HEK293 (cell line): ENCODE measurements at regions not wholly inside any gene's neighbourhood (a gene's known extent, or its start where the extent isn't known, plus 50 kb on each side); places are given as distances from the start of the nearest gene placed in this dataset.

Source experiments
- RBAK ChIP-seq: fragments of 450-650 bp; formaldehyde crosslinking; IDR thresholded peaks from 2 replicates; pipeline ENCODE4 v1.5.1; 2016; ENCODE audit warnings: missing biosample characterization, missing genetic modification characterization
- ZNF24 ChIP-seq: fragments of 450-650 bp; formaldehyde crosslinking; IDR thresholded peaks from 2 replicates; pipeline ENCODE4 v1.5.1; 2016; ENCODE audit warnings: missing biosample characterization, missing genetic modification characterization
- ZNF776 ChIP-seq: fragments of 450-650 bp; formaldehyde crosslinking; IDR thresholded peaks from 2 replicates; pipeline ENCODE4 v1.5.0; 2017; ENCODE audit warnings: missing biosample characterization, missing genetic modification characterization, borderline replicate concordance
- TF ChIP-seq, protein P1 (sequence below): fragments of 450-650 bp; formaldehyde crosslinking; IDR thresholded peaks from 2 replicates; pipeline ENCODE4 v1.5.1; 2017; ENCODE audit warnings: missing biosample characterization, missing genetic modification characterization
- TF ChIP-seq, protein P2 (sequence below): fragments of 450-650 bp; formaldehyde crosslinking; IDR thresholded peaks from 2 replicates; pipeline ENCODE4 v1.5.1; 2016; ENCODE audit warnings: missing biosample characterization, missing genetic modification characterization
- TF ChIP-seq, protein P3 (sequence below): fragments of 450-650 bp; formaldehyde crosslinking; IDR thresholded peaks from 2 replicates; pipeline ENCODE4 v1.5.1; 2016; ENCODE audit warnings: missing biosample characterization, missing genetic modification characterization
- TF ChIP-seq, protein P4 (sequence below): fragments of 450-650 bp; formaldehyde crosslinking; IDR thresholded peaks from 2 replicates; pipeline ENCODE4 v1.5.1; 2017; ENCODE audit warnings: missing biosample characterization, missing genetic modification characterization
- TF ChIP-seq, protein P5 (sequence below): fragments of 450-650 bp; formaldehyde crosslinking; IDR thresholded peaks from 2 replicates; pipeline ENCODE4 v1.5.1; 2016; ENCODE audit warnings: missing biosample characterization, missing genetic modification characterization

DNA sequence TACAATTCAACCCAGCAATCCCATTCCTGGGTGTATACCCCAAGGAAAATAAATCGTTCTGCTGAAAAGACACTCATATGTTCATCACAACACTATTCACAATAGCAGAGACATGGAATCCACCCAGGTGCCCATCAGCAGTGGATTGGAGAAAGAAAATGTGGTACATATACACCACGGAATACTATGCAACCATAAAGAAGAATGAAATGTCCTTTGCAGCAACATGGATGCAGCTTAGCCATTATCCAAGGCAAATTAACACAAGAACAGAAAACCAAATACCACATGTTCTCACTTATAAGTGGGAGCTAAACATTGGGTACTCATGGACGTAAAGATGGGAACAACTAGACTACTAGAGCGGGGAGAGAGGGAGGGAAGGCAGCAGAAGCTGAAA, 207.8 kb downstream of the GATA3 start:
- TF ChIP-seq ZNF24 (tag by site-specific recombination) (no peak), RBAK (no peak), ZNF776 (tag by site-specific recombination) (no peak)
- TF ChIP-seq, protein P1, sequence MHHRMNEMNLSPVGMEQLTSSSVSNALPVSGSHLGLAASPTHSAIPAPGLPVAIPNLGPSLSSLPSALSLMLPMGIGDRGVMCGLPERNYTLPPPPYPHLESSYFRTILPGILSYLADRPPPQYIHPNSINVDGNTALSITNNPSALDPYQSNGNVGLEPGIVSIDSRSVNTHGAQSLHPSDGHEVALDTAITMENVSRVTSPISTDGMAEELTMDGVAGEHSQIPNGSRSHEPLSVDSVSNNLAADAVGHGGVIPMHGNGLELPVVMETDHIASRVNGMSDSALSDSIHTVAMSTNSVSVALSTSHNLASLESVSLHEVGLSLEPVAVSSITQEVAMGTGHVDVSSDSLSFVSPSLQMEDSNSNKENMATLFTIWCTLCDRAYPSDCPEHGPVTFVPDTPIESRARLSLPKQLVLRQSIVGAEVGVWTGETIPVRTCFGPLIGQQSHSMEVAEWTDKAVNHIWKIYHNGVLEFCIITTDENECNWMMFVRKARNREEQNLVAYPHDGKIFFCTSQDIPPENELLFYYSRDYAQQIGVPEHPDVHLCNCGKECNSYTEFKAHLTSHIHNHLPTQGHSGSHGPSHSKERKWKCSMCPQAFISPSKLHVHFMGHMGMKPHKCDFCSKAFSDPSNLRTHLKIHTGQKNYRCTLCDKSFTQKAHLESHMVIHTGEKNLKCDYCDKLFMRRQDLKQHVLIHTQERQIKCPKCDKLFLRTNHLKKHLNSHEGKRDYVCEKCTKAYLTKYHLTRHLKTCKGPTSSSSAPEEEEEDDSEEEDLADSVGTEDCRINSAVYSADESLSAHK (tag by site-specific recombination): no peak
- TF ChIP-seq, protein P2, sequence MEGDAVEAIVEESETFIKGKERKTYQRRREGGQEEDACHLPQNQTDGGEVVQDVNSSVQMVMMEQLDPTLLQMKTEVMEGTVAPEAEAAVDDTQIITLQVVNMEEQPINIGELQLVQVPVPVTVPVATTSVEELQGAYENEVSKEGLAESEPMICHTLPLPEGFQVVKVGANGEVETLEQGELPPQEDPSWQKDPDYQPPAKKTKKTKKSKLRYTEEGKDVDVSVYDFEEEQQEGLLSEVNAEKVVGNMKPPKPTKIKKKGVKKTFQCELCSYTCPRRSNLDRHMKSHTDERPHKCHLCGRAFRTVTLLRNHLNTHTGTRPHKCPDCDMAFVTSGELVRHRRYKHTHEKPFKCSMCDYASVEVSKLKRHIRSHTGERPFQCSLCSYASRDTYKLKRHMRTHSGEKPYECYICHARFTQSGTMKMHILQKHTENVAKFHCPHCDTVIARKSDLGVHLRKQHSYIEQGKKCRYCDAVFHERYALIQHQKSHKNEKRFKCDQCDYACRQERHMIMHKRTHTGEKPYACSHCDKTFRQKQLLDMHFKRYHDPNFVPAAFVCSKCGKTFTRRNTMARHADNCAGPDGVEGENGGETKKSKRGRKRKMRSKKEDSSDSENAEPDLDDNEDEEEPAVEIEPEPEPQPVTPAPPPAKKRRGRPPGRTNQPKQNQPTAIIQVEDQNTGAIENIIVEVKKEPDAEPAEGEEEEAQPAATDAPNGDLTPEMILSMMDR (tag by site-specific recombination): no peak
- TF ChIP-seq, protein P3, sequence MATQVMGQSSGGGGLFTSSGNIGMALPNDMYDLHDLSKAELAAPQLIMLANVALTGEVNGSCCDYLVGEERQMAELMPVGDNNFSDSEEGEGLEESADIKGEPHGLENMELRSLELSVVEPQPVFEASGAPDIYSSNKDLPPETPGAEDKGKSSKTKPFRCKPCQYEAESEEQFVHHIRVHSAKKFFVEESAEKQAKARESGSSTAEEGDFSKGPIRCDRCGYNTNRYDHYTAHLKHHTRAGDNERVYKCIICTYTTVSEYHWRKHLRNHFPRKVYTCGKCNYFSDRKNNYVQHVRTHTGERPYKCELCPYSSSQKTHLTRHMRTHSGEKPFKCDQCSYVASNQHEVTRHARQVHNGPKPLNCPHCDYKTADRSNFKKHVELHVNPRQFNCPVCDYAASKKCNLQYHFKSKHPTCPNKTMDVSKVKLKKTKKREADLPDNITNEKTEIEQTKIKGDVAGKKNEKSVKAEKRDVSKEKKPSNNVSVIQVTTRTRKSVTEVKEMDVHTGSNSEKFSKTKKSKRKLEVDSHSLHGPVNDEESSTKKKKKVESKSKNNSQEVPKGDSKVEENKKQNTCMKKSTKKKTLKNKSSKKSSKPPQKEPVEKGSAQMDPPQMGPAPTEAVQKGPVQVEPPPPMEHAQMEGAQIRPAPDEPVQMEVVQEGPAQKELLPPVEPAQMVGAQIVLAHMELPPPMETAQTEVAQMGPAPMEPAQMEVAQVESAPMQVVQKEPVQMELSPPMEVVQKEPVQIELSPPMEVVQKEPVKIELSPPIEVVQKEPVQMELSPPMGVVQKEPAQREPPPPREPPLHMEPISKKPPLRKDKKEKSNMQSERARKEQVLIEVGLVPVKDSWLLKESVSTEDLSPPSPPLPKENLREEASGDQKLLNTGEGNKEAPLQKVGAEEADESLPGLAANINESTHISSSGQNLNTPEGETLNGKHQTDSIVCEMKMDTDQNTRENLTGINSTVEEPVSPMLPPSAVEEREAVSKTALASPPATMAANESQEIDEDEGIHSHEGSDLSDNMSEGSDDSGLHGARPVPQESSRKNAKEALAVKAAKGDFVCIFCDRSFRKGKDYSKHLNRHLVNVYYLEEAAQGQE (tag by site-specific recombination): no peak
- TF ChIP-seq, protein P4, sequence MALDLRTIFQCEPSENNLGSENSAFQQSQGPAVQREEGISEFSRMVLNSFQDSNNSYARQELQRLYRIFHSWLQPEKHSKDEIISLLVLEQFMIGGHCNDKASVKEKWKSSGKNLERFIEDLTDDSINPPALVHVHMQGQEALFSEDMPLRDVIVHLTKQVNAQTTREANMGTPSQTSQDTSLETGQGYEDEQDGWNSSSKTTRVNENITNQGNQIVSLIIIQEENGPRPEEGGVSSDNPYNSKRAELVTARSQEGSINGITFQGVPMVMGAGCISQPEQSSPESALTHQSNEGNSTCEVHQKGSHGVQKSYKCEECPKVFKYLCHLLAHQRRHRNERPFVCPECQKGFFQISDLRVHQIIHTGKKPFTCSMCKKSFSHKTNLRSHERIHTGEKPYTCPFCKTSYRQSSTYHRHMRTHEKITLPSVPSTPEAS (tag by site-specific recombination): no peak
- TF ChIP-seq, protein P5, sequence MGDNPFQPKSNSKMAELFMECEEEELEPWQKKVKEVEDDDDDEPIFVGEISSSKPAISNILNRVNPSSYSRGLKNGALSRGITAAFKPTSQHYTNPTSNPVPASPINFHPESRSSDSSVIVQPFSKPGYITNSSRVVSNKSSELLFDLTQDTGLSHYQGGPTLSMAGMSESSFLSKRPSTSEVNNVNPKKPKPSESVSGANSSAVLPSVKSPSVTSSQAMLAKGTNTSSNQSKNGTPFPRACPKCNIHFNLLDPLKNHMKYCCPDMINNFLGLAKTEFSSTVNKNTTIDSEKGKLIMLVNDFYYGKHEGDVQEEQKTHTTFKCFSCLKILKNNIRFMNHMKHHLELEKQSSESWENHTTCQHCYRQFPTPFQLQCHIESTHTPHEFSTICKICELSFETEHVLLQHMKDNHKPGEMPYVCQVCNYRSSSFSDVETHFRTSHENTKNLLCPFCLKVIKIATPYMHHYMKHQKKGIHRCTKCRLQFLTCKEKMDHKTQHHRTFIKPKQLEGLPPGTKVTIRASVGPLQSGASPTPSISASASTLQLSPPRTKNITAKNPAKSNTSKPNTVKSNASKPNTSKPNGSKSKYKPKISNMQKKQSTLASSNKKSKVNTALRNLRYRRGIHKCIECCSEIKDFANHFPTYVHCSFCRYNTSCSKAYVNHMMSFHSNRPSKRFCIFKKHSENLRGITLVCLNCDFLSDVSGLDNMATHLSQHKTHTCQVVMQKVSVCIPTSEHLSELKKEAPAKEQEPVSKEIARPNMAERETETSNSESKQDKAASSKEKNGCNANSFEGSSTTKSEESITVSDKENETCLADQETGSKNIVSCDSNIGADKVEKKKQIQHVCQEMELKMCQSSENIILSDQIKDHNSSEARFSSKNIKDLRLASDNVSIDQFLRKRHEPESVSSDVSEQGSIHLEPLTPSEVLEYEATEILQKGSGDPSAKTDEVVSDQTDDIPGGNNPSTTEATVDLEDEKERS: no peak
